Epithelial cell of esophagus (primary cell): ENCODE measurements at regions not wholly inside any gene's neighbourhood (a gene's known extent, or its start where the extent isn't known, plus 50 kb on each side); places are given as distances from the start of the nearest gene placed in this dataset.

Source experiments
- DNase-seq: peaks from one replicate; pipeline ENCODE4 v3.0.0; 2010; ENCODE audit warnings: low read depth
- H3K4me3 ChIP-seq: 2 replicates; pipeline ENCODE4 v1.5.1; 2011; ENCODE audit warnings: mild to moderate bottlenecking, low read length, control low read depth
- CTCF ChIP-seq: IDR thresholded peaks from 2 replicates; pipeline ENCODE4 v1.5.1; 2011; ENCODE audit warnings: low read depth, mild to moderate bottlenecking, low read length, control low read depth, inconsistent platforms; ENCODE audit not compliant: insufficient read depth; ENCODE audit errors: missing control alignments

- no peak overlapping the region for H3K4me3 ChIP-seq
- no peak for DNase-seq
- no peak for TF ChIP-seq CTCF
These were observed 87.7 kb downstream of the RTP5 start for GRCh38 chr2:241957276-241957675.

GRCh38 chr2:241958818-241959545 lies 89.5 kb downstream of the RTP5 start:
- no peak for DNase-seq
- no peak overlapping the region for H3K4me3 ChIP-seq
- no peak for TF ChIP-seq CTCF

- no peak for TF ChIP-seq CTCF
- H3K4me3 ChIP-seq, result no peak overlapping the region
These were observed 90.3 kb downstream of the RTP5 start for GRCh38 chr2:241959751-241960269.

GRCh38 chr2:241961454-241961853 lies 91.9 kb downstream of the RTP5 start:
- H3K4me3 ChIP-seq, result no peak overlapping the region
- no peak for DNase-seq
- no peak for TF ChIP-seq CTCF

More at GRCh38 chr2:241959751-241960269, 90.3 kb downstream of the RTP5 start:
- no peak for DNase-seq

GRCh38 chr2:241964133-241964532 lies 94.6 kb downstream of the RTP5 start:
- no peak overlapping the region for H3K4me3 ChIP-seq
- TF ChIP-seq CTCF, result no peak
- no peak for DNase-seq

GRCh38 chr2:241965931-241966412 lies 96.4 kb downstream of the RTP5 start:
- DNase-seq, result peak; percentile 54
- no peak overlapping the region for H3K4me3 ChIP-seq
- no peak for TF ChIP-seq CTCF
